Chondrocyte (in vitro differentiated cells): ENCODE measurements at regions not wholly inside any gene's neighbourhood (a gene's known extent, or its start where the extent isn't known, plus 50 kb on each side); places are given as distances from the start of the nearest gene placed in this dataset.

Source experiments
- DNase-seq: peaks from one replicate; pipeline ENCODE4 v3.0.0; 2021; ENCODE audit warnings: mixed read lengths, low spot score
- H3K27ac Mint-ChIP-seq: one replicate; pipeline ENCODE4 v1.8.0; 2021; ENCODE audit warnings: mild to moderate bottlenecking, moderate library complexity, mixed read lengths; ENCODE audit not compliant: unreplicated experiment
- H3K27me3 Mint-ChIP-seq: 2 replicates; pipeline ENCODE4 v1.8.0; 2021; ENCODE audit warnings: low read depth, mixed read lengths
- H3K36me3 Mint-ChIP-seq: 2 replicates; pipeline ENCODE4 v1.8.0; 2021; ENCODE audit warnings: low read depth, mixed read lengths
- H3K4me1 Mint-ChIP-seq: 2 replicates; pipeline ENCODE4 v1.8.0; 2021; ENCODE audit warnings: low read depth, mild to moderate bottlenecking, mixed read lengths
- H3K4me3 Mint-ChIP-seq: one replicate; pipeline ENCODE4 v1.8.0; 2021; ENCODE audit warnings: mild to moderate bottlenecking, moderate library complexity, mixed read lengths; ENCODE audit not compliant: unreplicated experiment
- H3K9me3 Mint-ChIP-seq: 2 replicates; pipeline ENCODE4 v1.8.0; 2021; ENCODE audit warnings: low read depth, mixed read lengths
- TF ChIP-seq, protein P1 (sequence below): fragments of 200-600 bp; sonication (generic); IDR thresholded peaks from 2 replicates; pipeline ENCODE4 v1.5.0; 2021; ENCODE audit warnings: antibody characterized with exemption, mild to moderate bottlenecking, moderate library complexity

DNA sequence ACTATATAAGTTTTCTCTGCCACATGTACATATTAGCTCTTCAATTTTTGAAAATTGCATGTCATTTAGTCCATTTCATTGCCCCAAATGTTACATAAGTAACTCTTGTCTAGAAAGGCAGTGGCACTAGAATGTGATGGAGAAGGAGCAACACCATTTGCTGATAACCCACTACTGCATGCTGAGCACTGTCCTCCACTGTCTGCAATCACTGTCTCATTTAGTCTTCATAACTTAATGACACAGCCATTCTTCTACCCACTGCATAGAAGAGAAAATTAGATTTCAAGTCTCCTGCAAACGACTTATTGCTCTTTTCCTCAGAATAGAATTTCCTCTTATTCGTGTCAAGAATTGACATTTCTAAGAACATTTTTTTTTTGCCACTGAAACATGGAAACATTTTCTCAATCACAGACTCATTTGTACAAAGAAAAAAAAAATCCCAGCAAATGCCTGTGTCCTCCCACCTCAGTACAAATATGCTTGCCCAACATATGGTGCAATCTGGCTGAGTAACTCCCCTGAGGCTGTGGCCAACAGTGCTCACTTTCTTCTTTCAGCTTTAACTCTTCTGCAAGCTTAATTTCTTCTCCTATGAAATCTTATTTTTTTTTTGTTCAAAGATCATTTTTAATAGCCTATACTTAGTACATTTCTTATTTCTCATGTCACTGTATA lies 768.6 kb upstream of the HS6ST1 start:
- Mint-ChIP-seq H3K27ac (no peak overlapping the region), H3K36me3 (no peaks in the 10 kb centered on the region), H3K4me3 (no peak overlapping the region), H3K9me3 (no peaks in the 10 kb centered on the region), H3K27me3 (no peaks in the 10 kb centered on the region), H3K4me1 (peaks cover 24% of the 10 kb centered on the region)
- DNase-seq = no peak
- TF ChIP-seq, protein P1, sequence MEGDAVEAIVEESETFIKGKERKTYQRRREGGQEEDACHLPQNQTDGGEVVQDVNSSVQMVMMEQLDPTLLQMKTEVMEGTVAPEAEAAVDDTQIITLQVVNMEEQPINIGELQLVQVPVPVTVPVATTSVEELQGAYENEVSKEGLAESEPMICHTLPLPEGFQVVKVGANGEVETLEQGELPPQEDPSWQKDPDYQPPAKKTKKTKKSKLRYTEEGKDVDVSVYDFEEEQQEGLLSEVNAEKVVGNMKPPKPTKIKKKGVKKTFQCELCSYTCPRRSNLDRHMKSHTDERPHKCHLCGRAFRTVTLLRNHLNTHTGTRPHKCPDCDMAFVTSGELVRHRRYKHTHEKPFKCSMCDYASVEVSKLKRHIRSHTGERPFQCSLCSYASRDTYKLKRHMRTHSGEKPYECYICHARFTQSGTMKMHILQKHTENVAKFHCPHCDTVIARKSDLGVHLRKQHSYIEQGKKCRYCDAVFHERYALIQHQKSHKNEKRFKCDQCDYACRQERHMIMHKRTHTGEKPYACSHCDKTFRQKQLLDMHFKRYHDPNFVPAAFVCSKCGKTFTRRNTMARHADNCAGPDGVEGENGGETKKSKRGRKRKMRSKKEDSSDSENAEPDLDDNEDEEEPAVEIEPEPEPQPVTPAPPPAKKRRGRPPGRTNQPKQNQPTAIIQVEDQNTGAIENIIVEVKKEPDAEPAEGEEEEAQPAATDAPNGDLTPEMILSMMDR = no peak

DNA sequence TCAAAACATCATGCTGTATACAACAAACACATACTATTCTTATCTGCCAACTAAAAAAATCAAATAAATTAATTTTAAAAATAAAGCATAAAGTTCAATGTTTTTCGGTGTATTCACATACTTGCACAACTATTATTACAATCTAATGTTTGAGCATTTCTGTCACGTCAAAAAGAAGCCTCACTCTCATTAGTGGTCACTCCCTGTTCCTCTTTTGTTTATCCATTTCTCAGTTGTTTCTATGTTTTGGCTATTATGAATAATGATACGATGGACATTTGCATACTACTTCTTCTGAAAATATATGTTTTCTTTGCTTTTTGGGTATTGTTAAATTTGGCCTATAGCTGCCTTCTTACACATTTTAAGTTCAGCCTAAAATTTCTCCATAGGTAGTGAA lies 773.0 kb upstream of the HS6ST1 start:
- H3K9me3 Mint-ChIP-seq = no peaks in the 10 kb centered on the region
- no peak overlapping the region for H3K4me3 Mint-ChIP-seq
- H3K27me3 Mint-ChIP-seq = peaks cover 6% of the 10 kb centered on the region
- no peak overlapping the region for H3K27ac Mint-ChIP-seq
- DNase-seq = no peak
- H3K36me3 Mint-ChIP-seq = no peaks in the 10 kb centered on the region
- peaks cover 15% of the 10 kb centered on the region for H3K4me1 Mint-ChIP-seq
- TF ChIP-seq, protein P1 = no peak

DNA sequence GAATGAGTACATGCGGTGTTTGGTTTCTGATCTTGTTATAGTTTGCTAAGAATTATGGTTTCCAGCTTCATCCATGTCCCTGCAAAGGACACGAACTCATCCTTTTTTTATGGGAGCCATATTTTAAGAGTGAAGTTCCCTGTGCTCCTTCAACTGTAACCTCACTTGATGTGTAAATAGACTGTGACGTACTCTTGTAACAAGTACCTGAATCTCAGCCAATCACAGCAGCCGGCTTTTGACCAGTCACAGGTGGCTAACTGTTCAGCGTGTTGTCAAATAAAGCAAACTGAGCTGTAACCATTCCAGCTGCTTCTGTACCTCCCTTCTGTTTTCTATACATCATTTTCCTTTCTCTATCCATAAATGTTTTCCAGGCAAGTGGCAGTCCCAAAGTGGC lies 774.3 kb upstream of the HS6ST1 start:
- Mint-ChIP-seq H3K27ac (no peak overlapping the region), H3K9me3 (peaks cover 3% of the 10 kb centered on the region), H3K4me3 (no peak overlapping the region), H3K27me3 (peaks cover 6% of the 10 kb centered on the region), H3K4me1 (peaks cover 5% of the 10 kb centered on the region), H3K36me3 (no peaks in the 10 kb centered on the region)
- DNase-seq = no peak
- TF ChIP-seq, protein P1 = no peak

DNA sequence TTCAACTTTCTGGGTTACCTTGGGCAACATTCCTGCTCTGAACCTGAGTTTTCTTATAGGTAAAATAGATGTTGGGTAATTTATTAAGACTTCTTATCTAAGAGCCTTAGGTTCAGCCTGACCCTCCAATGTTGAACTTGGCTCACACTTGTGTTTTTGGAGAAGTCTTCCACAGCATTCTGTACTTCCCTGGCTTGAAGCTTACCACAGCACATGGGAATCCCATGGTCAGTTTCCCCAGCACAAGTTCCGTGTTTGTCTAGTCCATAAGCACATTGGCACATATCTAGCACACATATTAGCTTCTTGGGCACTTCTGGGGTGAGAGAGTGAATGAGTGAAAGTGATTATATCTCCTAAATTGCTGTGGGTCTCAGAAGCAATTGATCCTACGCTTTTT lies 782.5 kb upstream of the HS6ST1 start:
- H3K27ac Mint-ChIP-seq = no peak overlapping the region
- H3K4me3 Mint-ChIP-seq = no peak overlapping the region
- no peak for DNase-seq
- H3K9me3 Mint-ChIP-seq = peaks cover 3% of the 10 kb centered on the region
- H3K36me3 Mint-ChIP-seq = no peaks in the 10 kb centered on the region
- H3K4me1 Mint-ChIP-seq = no peaks in the 10 kb centered on the region
- peaks cover 10% of the 10 kb centered on the region for H3K27me3 Mint-ChIP-seq
- TF ChIP-seq, protein P1 = no peak

DNA sequence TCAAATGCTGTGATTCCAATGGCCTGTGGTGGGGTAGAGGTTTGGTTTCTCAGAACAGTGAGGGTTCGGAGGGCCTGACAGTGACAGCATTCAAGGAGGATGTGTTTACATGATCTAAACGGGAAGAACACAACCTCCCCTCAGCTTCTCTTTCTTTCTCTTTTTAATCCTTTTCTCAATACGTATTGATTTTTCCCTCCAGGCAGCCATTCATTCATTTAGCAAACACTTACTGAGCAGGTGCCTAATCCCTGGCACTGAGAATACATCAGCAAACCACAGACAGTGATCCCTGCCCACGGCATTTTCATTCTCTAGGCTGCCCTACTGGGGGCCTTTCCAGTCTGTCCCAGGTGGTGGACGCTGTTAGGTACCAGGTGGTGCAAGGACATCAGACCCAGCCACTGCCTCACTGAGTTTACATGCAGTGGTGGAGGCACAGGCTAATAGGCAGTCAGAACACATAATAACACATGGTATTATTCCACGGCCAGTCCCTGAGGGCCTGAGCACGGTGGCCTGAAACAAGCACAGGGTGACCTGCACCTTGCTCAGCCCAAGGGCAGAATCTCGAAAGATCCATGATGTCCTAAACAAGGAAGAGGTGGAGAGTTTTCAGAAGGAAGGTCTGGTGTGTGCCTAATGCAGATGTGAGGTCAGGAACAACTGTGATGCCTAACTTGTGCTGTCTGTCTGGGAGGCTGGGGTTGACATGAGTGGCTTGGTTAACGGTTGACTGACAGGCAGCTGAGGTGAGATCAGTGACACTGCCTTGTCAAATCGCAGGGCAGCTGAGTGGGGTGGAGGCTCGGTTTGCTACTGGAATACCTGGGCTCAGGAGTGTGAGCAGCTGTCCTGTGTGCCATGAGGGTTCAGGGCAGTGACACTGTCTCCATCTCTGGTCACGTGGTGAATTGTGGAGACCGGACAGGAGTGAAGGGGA lies 785.5 kb upstream of the HS6ST1 start:
- H3K27me3 Mint-ChIP-seq = peaks cover 11% of the 10 kb centered on the region
- no peak for DNase-seq
- no peak overlapping the region for H3K27ac Mint-ChIP-seq
- no peaks in the 10 kb centered on the region for H3K9me3 Mint-ChIP-seq
- no peaks in the 10 kb centered on the region for H3K36me3 Mint-ChIP-seq
- TF ChIP-seq, protein P1 = no peak
- H3K4me1 Mint-ChIP-seq = no peaks in the 10 kb centered on the region
- no peak overlapping the region for H3K4me3 Mint-ChIP-seq
